A549 (cell line): ENCODE measurements at regions not wholly inside any gene's neighbourhood (a gene's known extent, or its start where the extent isn't known, plus 50 kb on each side); places are given as distances from the start of the nearest gene placed in this dataset.

ENCODE experiments used
- CHD2 ChIP-seq: fragments of 150-350 bp; IDR thresholded peaks from 2 replicates; pipeline ENCODE4 v1.6.1; 2014; ENCODE audit warnings: low read length; ENCODE audit not compliant: partially characterized antibody
- CTCF ChIP-seq: fragments of >200 bp; sonication (Bioruptor Twin); formaldehyde crosslinking; IDR thresholded peaks from 3 replicates; pipeline ENCODE4 v1.5.1; 2016
- EHMT2 ChIP-seq: fragments of 200-600 bp; sonication (generic); IDR thresholded peaks from 2 replicates; pipeline ENCODE4 v1.6.1; 2016; ENCODE audit warnings: antibody characterized with exemption, low read depth, mild to moderate bottlenecking, moderate library complexity
- EP300 ChIP-seq, 2 experiments: fragments of >200 bp; sonication (Bioruptor Twin); formaldehyde crosslinking; IDR thresholded peaks; 2 replicates in 1 of 2; 3 replicates in 1 of 2; pipeline ENCODE4 v1.6.1; 2016 to 2017
- HMGXB4 ChIP-seq: fragments of 250-450 bp; sonication (Bioruptor Pico); IDR thresholded peaks from 2 replicates; pipeline ENCODE4 v1.5.0; 2021; ENCODE audit warnings: mild to moderate bottlenecking, moderate library complexity, borderline replicate concordance
- POLR2A ChIP-seq: IDR thresholded peaks from 2 replicates; pipeline ENCODE4 v1.6.1; 2012; ENCODE audit warnings: mild to moderate bottlenecking, low read length
- POLR2AphosphoS2 ChIP-seq: conservative IDR thresholded peaks from 2 replicates; pipeline ENCODE4 v1.6.1; 2012; ENCODE audit warnings: low read length, improper control_type of control experiment, inconsistent platforms
- SREBF2 ChIP-seq: fragments of 450-650 bp; IDR thresholded peaks from 2 replicates; pipeline ENCODE4 v1.6.1; 2014; ENCODE audit warnings: mild to moderate bottlenecking, moderate library complexity

- TF ChIP-seq POLR2A (no peak), CTCF (no peak), EP300 (IDR thresholded peaks at IDR 0.05) (no peak), CHD2 (no peak), HMGXB4 (CRISPR knock-in tag) (no peak), EHMT2 (no peak), SREBF2 (no peak), POLR2AphosphoS2 (no peak)
Observed at GRCh38 chr1:63126104-63126503, 196.3 kb upstream of the FOXD3 start.
